D721Med (cell line): ENCODE measurements at regions not wholly inside any gene's neighbourhood (a gene's known extent, or its start where the extent isn't known, plus 50 kb on each side); places are given as distances from the start of the nearest gene placed in this dataset.

Experiments
- DNase-seq: peaks from one replicate; pipeline ENCODE4 v3.0.0; 2011; ENCODE audit warnings: low spot score; ENCODE audit not compliant: insufficient read length
- FAIRE-seq: peaks from 2 replicates; lab custom pipeline; 2011; peaks lifted over from hg19 to GRCh38; lab: Jason Lieb, UNC
- TF ChIP-seq, protein P1 (sequence below): IDR thresholded peaks from 2 replicates; pipeline ENCODE4 v1.5.1; 2012; ENCODE audit warnings: mild to moderate bottlenecking, control low read depth; ENCODE audit not compliant: insufficient read depth; ENCODE audit errors: missing control alignments

DNA sequence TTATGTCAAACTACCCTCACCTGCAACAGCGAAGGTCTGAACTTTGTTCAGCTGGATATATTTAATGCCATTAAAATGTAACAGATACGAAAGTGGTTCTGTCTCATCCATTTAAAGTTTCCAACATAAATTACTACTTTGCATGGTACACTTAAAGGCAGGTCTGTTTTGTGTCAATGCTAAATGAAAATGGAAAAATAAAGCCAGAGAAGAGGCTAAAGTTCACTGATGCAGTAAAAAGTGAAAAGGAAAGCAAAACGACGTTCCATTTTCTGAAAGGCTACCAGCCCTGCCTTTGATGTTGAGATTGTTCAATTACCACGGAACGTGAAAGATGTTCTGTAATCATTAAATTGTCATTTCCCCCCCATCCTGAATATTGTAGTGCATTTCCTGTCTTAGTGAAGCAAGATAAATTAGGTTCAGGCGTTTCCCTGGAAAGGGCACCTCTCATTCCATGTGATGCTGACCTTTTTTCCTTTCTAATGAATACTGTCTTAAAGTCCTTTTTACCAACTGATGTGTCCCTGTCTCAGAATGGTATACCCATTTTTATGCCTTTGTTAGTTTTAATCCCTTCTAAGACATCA, 334.7 kb upstream of the JAG1 start:
- DNase-seq = no peak

DNA sequence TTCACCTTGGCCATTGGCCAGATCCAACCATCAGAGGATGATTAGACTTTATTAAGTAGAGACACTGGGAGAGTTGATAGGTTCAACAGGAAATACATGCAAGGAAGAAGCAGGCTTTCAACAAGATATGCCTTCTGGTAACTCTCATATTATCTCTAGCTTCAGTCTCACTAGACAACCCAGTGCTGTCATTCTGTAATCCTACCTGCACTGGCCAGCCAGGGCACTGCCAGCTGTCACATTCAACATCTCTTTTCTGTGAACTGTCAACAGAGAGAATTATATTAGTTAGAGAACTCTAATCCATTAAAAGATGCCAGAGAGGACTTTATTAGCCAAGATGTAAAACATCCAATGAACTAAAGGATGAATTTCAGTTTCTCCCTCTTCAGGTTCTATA, 337.9 kb upstream of the JAG1 start:
- FAIRE-seq = no peak
- DNase-seq = no peak
- TF ChIP-seq, protein P1, sequence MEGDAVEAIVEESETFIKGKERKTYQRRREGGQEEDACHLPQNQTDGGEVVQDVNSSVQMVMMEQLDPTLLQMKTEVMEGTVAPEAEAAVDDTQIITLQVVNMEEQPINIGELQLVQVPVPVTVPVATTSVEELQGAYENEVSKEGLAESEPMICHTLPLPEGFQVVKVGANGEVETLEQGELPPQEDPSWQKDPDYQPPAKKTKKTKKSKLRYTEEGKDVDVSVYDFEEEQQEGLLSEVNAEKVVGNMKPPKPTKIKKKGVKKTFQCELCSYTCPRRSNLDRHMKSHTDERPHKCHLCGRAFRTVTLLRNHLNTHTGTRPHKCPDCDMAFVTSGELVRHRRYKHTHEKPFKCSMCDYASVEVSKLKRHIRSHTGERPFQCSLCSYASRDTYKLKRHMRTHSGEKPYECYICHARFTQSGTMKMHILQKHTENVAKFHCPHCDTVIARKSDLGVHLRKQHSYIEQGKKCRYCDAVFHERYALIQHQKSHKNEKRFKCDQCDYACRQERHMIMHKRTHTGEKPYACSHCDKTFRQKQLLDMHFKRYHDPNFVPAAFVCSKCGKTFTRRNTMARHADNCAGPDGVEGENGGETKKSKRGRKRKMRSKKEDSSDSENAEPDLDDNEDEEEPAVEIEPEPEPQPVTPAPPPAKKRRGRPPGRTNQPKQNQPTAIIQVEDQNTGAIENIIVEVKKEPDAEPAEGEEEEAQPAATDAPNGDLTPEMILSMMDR = no peak

More for the DNA sequence above, 334.7 kb upstream of the JAG1 start:
- no peak for FAIRE-seq
- TF ChIP-seq, protein P1 = no peak

DNA sequence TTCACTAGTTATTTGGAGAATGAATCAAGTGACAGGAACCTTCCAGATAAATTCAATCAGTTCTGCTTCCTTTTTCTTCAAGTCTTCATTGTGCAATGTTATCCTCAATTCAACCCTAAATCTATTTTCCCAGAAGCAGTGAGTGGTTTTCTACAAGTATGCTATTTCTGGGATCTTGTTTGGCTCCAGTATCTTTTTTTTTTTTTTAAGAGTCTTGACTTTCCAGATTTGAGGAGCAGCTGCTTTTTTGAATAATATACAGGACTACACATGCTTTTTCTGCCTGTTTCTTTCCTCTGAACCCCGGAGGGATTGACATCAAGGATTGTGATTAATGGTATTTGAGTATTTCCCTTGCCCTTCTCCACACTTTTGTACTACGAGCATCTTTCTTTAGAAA, 339.2 kb upstream of the JAG1 start:
- DNase-seq (no peak), FAIRE-seq (no peak)
- TF ChIP-seq, protein P1 = no peak

DNA sequence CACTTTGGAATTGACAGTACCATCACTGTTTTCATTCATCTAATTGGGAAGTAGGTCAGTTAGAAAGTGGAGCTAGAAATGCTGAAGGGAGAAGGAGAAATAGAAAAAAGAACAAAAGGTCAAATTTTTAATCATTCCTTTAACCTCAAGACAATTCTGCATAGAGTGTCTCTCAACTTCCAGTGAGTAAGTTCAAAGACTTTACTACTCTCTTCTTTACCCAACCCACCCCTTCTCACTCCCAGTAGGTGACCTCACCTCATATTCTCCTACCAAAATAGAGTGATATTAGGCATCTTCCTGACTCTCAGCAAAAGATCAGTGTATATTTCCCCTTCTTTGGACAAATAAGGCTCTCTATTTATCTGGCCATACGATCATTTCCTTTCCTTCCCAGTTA, 340.0 kb upstream of the JAG1 start:
- FAIRE-seq = no peak
- TF ChIP-seq, protein P1 = no peak
- no peak for DNase-seq

DNA sequence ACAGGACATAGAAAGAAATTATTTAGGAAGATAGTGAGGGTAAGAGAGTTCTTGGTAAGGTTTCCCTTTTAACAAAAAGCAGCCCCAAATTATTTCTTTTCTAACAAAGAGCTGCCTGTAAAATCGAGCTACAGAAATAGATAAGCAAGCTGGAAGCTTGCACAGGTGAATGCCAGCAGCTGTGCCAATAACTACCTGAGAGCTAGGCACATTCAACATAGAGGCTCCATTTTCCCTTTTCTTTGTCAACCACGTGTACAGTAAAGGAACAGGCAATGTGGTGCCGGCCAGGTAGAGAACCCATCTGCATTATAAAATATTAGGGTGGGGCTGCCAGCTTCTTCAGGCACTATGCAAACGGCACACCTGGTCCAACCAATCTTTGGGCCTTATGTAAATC, 341.6 kb upstream of the JAG1 start:
- DNase-seq (no peak), FAIRE-seq (no peak)
- TF ChIP-seq, protein P1 = no peak

DNA sequence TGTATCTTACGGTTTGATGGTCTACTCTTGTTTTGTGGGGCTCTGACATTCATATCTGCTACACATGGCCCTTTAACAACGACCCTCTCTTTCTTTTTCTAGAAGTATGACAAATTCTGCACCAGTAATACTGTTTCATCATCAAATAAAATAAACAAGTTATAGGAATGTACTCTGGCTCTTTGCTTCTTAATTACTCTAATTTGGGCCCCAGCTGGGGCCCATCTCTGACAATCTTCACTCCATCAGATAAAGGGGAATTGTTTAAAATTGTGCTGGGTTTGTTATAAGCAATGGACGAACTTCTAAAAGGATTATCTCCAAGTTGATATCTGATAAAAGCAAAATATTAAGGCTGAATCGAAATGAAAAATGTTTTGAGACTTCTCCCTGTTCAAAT, 343.6 kb upstream of the JAG1 start:
- FAIRE-seq (no peak), DNase-seq (no peak)
- TF ChIP-seq, protein P1 = no peak

DNA sequence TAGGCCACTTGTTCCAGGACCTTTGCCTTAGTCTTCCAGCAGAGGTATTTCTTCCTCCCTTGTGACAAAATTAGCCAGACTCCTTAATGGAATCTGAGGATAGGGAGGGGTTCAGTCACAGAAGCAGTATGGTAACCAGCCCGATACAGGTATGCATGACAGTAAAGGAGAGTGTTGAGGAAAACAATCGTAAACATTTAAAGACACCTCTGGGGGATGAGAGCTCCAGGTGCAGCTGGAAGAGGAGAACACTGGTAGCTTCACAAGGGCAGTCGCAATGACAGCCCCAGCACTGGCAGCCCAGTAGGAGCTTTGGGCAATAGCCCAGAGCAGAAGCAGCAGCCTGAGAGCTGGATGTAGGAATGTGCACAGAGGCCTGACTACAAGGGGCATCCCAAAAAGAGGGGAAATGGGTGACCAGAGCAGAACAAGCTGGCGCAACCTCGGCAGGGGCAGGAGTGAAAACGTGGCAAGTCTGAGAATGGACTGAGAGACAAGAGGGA, 344.9 kb upstream of the JAG1 start:
- FAIRE-seq (no peak), DNase-seq (no peak)
- TF ChIP-seq, protein P1 = no peak
